ENCODE measurements at regions not wholly inside any gene's neighbourhood (a gene's known extent, or its start where the extent isn't known, plus 50 kb on each side); places are given as distances from the start of the nearest gene placed in this dataset.

DNA sequence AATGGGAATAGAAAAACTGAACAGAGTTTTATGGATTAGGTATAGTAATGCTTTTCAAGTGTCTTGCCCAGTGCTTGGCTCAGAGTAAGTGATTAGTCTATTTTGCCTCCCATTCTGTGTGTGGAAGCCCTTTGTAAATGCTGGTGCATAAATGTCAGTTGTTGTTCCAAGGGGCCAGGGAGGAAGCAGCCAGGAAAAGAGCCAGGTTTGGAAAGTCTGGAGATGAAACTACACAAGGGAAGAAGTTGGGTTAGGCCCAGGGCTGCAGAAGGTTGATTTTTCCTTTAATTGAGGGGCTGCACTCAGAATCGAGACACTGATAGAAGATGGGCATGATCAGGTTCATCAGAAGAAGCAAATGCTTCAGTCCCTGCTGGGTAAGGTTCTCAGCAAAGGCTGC, 484.0 kb downstream of the OLFM4 start:
- Histone ChIP-seq H3K9ac (ENCODE audit: low read length) (no peak overlapping the region), H3K4me3 (ENCODE audit: low read length) (no peak overlapping the region), H3K27me3 (replicated peaks; ENCODE audit: control insufficient read depth, insufficient read depth, low read length) (no peaks in the 10 kb centered on the region), H3K9me3 (ENCODE audit: control insufficient read depth, low read length) (no peaks in the 10 kb centered on the region), H3K36me3 (ENCODE audit: control insufficient read depth, insufficient read depth, low read length, severe bottlenecking) (no peaks in the 10 kb centered on the region), H3K4me1 (ENCODE audit: control insufficient read depth, insufficient read depth, low read length) (no peaks in the 10 kb centered on the region)
- DNase-seq (ENCODE audit: low read depth): no peak

- no peaks in the 10 kb centered on the region for H3K27me3 ChIP-seq (replicated peaks; ENCODE audit: control insufficient read depth, insufficient read depth, low read length)
- no peak overlapping the region for H3K4me3 ChIP-seq (ENCODE audit: low read length)
- H3K9ac ChIP-seq (ENCODE audit: low read length): no peak overlapping the region
- no peak for DNase-seq (ENCODE audit: low read depth)
- H3K9me3 ChIP-seq (ENCODE audit: control insufficient read depth, low read length): no peaks in the 10 kb centered on the region
- H3K36me3 ChIP-seq (ENCODE audit: control insufficient read depth, insufficient read depth, low read length, severe bottlenecking): no peaks in the 10 kb centered on the region
- H3K4me1 ChIP-seq (ENCODE audit: control insufficient read depth, insufficient read depth, low read length): no peaks in the 10 kb centered on the region
Measured at GRCh38 chr13:53513226-53513625, 484.6 kb downstream of the OLFM4 start.

DNA sequence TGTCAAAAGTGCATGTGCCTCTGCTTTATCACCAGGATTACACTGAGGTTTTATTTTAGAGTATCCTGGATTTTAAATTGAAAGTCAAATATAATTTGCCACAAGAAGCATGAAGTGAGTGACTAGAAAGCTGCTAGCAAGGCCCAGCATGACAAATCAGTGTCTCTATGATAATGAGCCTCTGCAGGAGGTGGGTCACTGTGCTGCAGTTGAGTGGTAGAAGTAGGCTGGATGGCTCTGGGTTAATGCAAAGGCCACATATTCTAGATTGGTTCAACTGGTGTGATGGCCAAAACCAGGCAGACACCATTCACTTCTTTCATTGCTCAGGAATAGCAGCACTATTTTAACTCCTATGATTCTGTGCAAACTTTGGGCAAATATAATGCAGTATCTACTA, 491.5 kb downstream of the OLFM4 start:
- Histone ChIP-seq H3K27me3 (replicated peaks; ENCODE audit: control insufficient read depth, insufficient read depth, low read length) (no peaks in the 10 kb centered on the region), H3K9me3 (ENCODE audit: control insufficient read depth, low read length) (no peaks in the 10 kb centered on the region), H3K4me3 (ENCODE audit: low read length) (no peak overlapping the region), H3K4me1 (ENCODE audit: control insufficient read depth, insufficient read depth, low read length) (no peaks in the 10 kb centered on the region), H3K9ac (ENCODE audit: low read length) (no peak overlapping the region), H3K36me3 (ENCODE audit: control insufficient read depth, insufficient read depth, low read length, severe bottlenecking) (no peaks in the 10 kb centered on the region)
- DNase-seq (ENCODE audit: low read depth): no peak

- no peaks in the 10 kb centered on the region for H3K4me1 ChIP-seq (ENCODE audit: control insufficient read depth, insufficient read depth, low read length)
- no peaks in the 10 kb centered on the region for H3K9me3 ChIP-seq (ENCODE audit: control insufficient read depth, low read length)
- DNase-seq (ENCODE audit: low read depth): no peak
- no peak overlapping the region for H3K9ac ChIP-seq (ENCODE audit: low read length)
- no peaks in the 10 kb centered on the region for H3K27me3 ChIP-seq (replicated peaks; ENCODE audit: control insufficient read depth, insufficient read depth, low read length)
- H3K4me3 ChIP-seq (ENCODE audit: low read length): no peak overlapping the region
- no peaks in the 10 kb centered on the region for H3K36me3 ChIP-seq (ENCODE audit: control insufficient read depth, insufficient read depth, low read length, severe bottlenecking)
Measured at GRCh38 chr13:53522034-53522433, 493.4 kb downstream of the OLFM4 start.

GRCh38 chr13:53537586-53537985, 509.0 kb downstream of the OLFM4 start:
- no peaks in the 10 kb centered on the region for H3K9me3 ChIP-seq (ENCODE audit: control insufficient read depth, low read length)

GRCh38 chr13:53545340-53545941, 516.8 kb downstream of the OLFM4 start:
- Histone ChIP-seq H3K27me3 (replicated peaks; ENCODE audit: control insufficient read depth, insufficient read depth, low read length) (no peaks in the 10 kb centered on the region), H3K9ac (ENCODE audit: low read length) (no peak overlapping the region), H3K4me1 (ENCODE audit: control insufficient read depth, insufficient read depth, low read length) (no peaks in the 10 kb centered on the region), H3K4me3 (ENCODE audit: low read length) (no peak overlapping the region), H3K36me3 (ENCODE audit: control insufficient read depth, insufficient read depth, low read length, severe bottlenecking) (no peaks in the 10 kb centered on the region), H3K9me3 (ENCODE audit: control insufficient read depth, low read length) (peaks cover 2% of the 10 kb centered on the region)
- no peak for DNase-seq (ENCODE audit: low read depth)

More at GRCh38 chr13:53537586-53537985, 509.0 kb downstream of the OLFM4 start:
- Histone ChIP-seq H3K4me1 (ENCODE audit: control insufficient read depth, insufficient read depth, low read length) (no peaks in the 10 kb centered on the region), H3K36me3 (ENCODE audit: control insufficient read depth, insufficient read depth, low read length, severe bottlenecking) (no peaks in the 10 kb centered on the region), H3K27me3 (replicated peaks; ENCODE audit: control insufficient read depth, insufficient read depth, low read length) (no peaks in the 10 kb centered on the region), H3K4me3 (ENCODE audit: low read length) (no peak overlapping the region), H3K9ac (ENCODE audit: low read length) (no peak overlapping the region)
- DNase-seq (ENCODE audit: low read depth): no peak

- H3K36me3 ChIP-seq (ENCODE audit: control insufficient read depth, insufficient read depth, low read length, severe bottlenecking): no peaks in the 10 kb centered on the region
- DNase-seq (ENCODE audit: low read depth): no peak
- no peak overlapping the region for H3K4me3 ChIP-seq (ENCODE audit: low read length)
- no peaks in the 10 kb centered on the region for H3K4me1 ChIP-seq (ENCODE audit: control insufficient read depth, insufficient read depth, low read length)
- H3K27me3 ChIP-seq (replicated peaks; ENCODE audit: control insufficient read depth, insufficient read depth, low read length): no peaks in the 10 kb centered on the region
- no peaks in the 10 kb centered on the region for H3K9me3 ChIP-seq (ENCODE audit: control insufficient read depth, low read length)
- H3K9ac ChIP-seq (ENCODE audit: low read length): no peak overlapping the region
Measured at GRCh38 chr13:53560556-53560955, 531.9 kb downstream of the OLFM4 start.

GRCh38 chr13:53562419-53562818, 533.8 kb downstream of the OLFM4 start:
- Histone ChIP-seq H3K27me3 (replicated peaks; ENCODE audit: control insufficient read depth, insufficient read depth, low read length) (no peaks in the 10 kb centered on the region), H3K36me3 (ENCODE audit: control insufficient read depth, insufficient read depth, low read length, severe bottlenecking) (no peaks in the 10 kb centered on the region), H3K9ac (ENCODE audit: low read length) (no peak overlapping the region), H3K4me1 (ENCODE audit: control insufficient read depth, insufficient read depth, low read length) (no peaks in the 10 kb centered on the region), H3K9me3 (ENCODE audit: control insufficient read depth, low read length) (no peaks in the 10 kb centered on the region), H3K4me3 (ENCODE audit: low read length) (no peak overlapping the region)
- DNase-seq (ENCODE audit: low read depth): no peak

DNA sequence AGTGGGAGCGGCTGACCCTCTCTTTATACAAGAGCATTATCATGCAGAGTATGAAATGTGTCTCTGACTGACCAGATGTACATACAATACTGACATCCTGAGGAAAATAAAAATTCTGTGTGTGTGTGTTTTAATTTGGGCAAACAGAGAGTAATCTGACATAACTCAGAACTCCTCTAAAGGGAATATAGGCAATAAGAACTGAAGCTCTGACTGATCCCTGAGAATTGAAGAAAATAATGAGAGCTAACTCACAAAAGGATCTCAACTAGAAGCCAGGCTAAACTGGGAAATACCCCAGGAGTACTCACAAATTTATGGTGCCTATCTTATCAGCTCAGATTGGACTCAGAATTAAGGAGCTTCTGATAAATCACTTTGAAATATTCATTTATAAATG, 539.9 kb downstream of the OLFM4 start:
- H3K4me3 ChIP-seq (ENCODE audit: low read length): no peak overlapping the region

GRCh38 chr13:53569453-53569852, 540.8 kb downstream of the OLFM4 start:
- no peak for DNase-seq (ENCODE audit: low read depth)
- Histone ChIP-seq H3K4me3 (ENCODE audit: low read length) (no peak overlapping the region), H3K9ac (ENCODE audit: low read length) (no peak overlapping the region), H3K9me3 (ENCODE audit: control insufficient read depth, low read length) (no peaks in the 10 kb centered on the region), H3K27me3 (replicated peaks; ENCODE audit: control insufficient read depth, insufficient read depth, low read length) (no peaks in the 10 kb centered on the region), H3K4me1 (ENCODE audit: control insufficient read depth, insufficient read depth, low read length) (no peaks in the 10 kb centered on the region), H3K36me3 (ENCODE audit: control insufficient read depth, insufficient read depth, low read length, severe bottlenecking) (no peaks in the 10 kb centered on the region)

More for the DNA sequence above, 539.9 kb downstream of the OLFM4 start:
- H3K36me3 ChIP-seq (ENCODE audit: control insufficient read depth, insufficient read depth, low read length, severe bottlenecking): no peaks in the 10 kb centered on the region
- no peaks in the 10 kb centered on the region for H3K9me3 ChIP-seq (ENCODE audit: control insufficient read depth, low read length)
- DNase-seq (ENCODE audit: low read depth): no peak
- H3K27me3 ChIP-seq (replicated peaks; ENCODE audit: control insufficient read depth, insufficient read depth, low read length): no peaks in the 10 kb centered on the region
- H3K9ac ChIP-seq (ENCODE audit: low read length): no peak overlapping the region
- no peaks in the 10 kb centered on the region for H3K4me1 ChIP-seq (ENCODE audit: control insufficient read depth, insufficient read depth, low read length)

DNA sequence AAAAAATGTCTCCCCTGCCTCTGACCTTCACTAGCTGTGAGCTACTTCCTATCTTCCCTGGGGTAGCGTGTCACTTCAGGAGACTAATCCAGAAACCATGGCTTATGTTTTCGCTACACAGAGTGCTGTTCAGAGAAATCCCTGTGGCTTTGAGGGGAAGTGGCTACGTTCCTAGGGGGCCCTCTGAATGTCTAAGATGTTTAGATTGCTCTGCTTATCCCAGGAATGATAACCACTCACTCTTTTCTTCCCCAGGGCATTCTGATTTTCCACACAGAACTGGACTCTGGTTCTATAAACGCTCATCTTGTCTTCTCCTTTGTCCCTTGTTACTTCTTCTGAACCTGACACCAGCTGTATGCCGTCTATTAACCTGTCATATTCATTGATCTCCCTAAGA, 572.5 kb downstream of the OLFM4 start:
- no peak for DNase-seq (ENCODE audit: low read depth)
- H3K4me3 ChIP-seq (ENCODE audit: low read length): no peak overlapping the region
- no peaks in the 10 kb centered on the region for H3K36me3 ChIP-seq (ENCODE audit: control insufficient read depth, insufficient read depth, low read length, severe bottlenecking)
- no peaks in the 10 kb centered on the region for H3K27me3 ChIP-seq (replicated peaks; ENCODE audit: control insufficient read depth, insufficient read depth, low read length)
- peaks cover 4% of the 10 kb centered on the region for H3K9me3 ChIP-seq (ENCODE audit: control insufficient read depth, low read length)
- H3K9ac ChIP-seq (ENCODE audit: low read length): no peak overlapping the region
- no peaks in the 10 kb centered on the region for H3K4me1 ChIP-seq (ENCODE audit: control insufficient read depth, insufficient read depth, low read length)

DNA sequence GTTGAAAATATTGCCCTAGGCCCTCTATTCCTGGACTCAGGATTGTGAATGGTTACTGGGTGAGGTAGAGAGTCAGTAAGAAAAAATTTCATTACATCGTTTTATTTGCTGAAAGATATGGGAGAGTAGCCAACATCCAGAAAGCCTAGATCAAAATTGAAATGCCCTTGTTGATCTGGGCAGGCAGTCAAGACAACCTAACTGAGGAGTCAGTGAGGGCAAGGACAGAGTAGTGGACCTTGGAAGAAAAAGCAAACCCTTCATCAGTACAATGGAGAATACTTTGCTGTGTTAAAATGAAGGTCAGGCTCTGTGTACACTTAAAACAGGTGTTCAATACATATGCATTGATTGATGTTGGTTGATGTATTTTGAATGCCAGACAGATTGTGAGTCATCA, 576.7 kb downstream of the OLFM4 start:
- Histone ChIP-seq H3K4me3 (ENCODE audit: low read length) (no peak overlapping the region), H3K4me1 (ENCODE audit: control insufficient read depth, insufficient read depth, low read length) (no peaks in the 10 kb centered on the region), H3K9ac (ENCODE audit: low read length) (no peak overlapping the region), H3K36me3 (ENCODE audit: control insufficient read depth, insufficient read depth, low read length, severe bottlenecking) (no peaks in the 10 kb centered on the region), H3K9me3 (ENCODE audit: control insufficient read depth, low read length) (peaks cover 4% of the 10 kb centered on the region), H3K27me3 (replicated peaks; ENCODE audit: control insufficient read depth, insufficient read depth, low read length) (no peaks in the 10 kb centered on the region)
- DNase-seq (ENCODE audit: low read depth): no peak

All from adipocyte (in vitro differentiated cells).